C4-2B (cell line): ENCODE measurements at regions not wholly inside any gene's neighbourhood (a gene's known extent, or its start where the extent isn't known, plus 50 kb on each side); places are given as distances from the start of the nearest gene placed in this dataset.

Experiments used
- ZFX ChIP-seq: fragments of 450-650 bp; IDR thresholded peaks from 2 replicates; pipeline ENCODE4 v1.6.1; 2017
- TF ChIP-seq, protein P1 (sequence below): fragments of 450-650 bp; conservative IDR thresholded peaks from 2 replicates; pipeline ENCODE4 v1.5.1; 2017; ENCODE audit warnings: mild to moderate bottlenecking

- TF ChIP-seq, protein P1, sequence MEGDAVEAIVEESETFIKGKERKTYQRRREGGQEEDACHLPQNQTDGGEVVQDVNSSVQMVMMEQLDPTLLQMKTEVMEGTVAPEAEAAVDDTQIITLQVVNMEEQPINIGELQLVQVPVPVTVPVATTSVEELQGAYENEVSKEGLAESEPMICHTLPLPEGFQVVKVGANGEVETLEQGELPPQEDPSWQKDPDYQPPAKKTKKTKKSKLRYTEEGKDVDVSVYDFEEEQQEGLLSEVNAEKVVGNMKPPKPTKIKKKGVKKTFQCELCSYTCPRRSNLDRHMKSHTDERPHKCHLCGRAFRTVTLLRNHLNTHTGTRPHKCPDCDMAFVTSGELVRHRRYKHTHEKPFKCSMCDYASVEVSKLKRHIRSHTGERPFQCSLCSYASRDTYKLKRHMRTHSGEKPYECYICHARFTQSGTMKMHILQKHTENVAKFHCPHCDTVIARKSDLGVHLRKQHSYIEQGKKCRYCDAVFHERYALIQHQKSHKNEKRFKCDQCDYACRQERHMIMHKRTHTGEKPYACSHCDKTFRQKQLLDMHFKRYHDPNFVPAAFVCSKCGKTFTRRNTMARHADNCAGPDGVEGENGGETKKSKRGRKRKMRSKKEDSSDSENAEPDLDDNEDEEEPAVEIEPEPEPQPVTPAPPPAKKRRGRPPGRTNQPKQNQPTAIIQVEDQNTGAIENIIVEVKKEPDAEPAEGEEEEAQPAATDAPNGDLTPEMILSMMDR = no peak
- no peak for TF ChIP-seq ZFX
These were observed 328.0 kb downstream of the NPHP4 start for GRCh38 chr1:5664081-5664768.
